GM19324 (cell line): ENCODE measurements at regions not wholly inside any gene's neighbourhood (a gene's known extent, or its start where the extent isn't known, plus 50 kb on each side); places are given as distances from the start of the nearest gene placed in this dataset.

Experiments
- ATAC-seq: cut with Tn5 transposase; IDR thresholded peaks from one replicate; pipeline ENCODE4 v1.9.1; 2021; ENCODE audit warnings: mild to moderate bottlenecking, moderate library complexity; ENCODE audit not compliant: unreplicated experiment, low FRiP score

GRCh38 chr5:163379298-163380155, 57.9 kb upstream of the CCNG1 start:
- ATAC-seq: no peak

GRCh38 chr5:163381832-163382231, 55.6 kb upstream of the CCNG1 start:
- no peak for ATAC-seq

- ATAC-seq: no peak
These were observed 53.6 kb upstream of the CCNG1 start for GRCh38 chr5:163383754-163384153.

- ATAC-seq: no peak
These were observed 52.7 kb upstream of the CCNG1 start for GRCh38 chr5:163384669-163385068.

GRCh38 chr5:163385271-163385670, 52.1 kb upstream of the CCNG1 start:
- no peak for ATAC-seq

- ATAC-seq: no peak
These were observed 51.6 kb upstream of the CCNG1 start for GRCh38 chr5:163385824-163386223.

GRCh38 chr5:163386352-163386751, 51.0 kb upstream of the CCNG1 start:
- no peak for ATAC-seq

- ATAC-seq: no peak
These were observed 49.6 kb upstream of the CCNG1 start for GRCh38 chr5:163387589-163388343.
